Endodermal cell (in vitro differentiated cells): ENCODE measurements at regions not wholly inside any gene's neighbourhood (a gene's known extent, or its start where the extent isn't known, plus 50 kb on each side); places are given as distances from the start of the nearest gene placed in this dataset.

Experiments
- DNase-seq: peaks from one replicate; pipeline ENCODE4 v3.0.0-alpha.2; 2017
- H3K27ac ChIP-seq: 2 replicates; pipeline ENCODE4 v1.5.1; 2013; ENCODE audit warnings: mild to moderate bottlenecking, low read depth, low read length, moderate library complexity
- H3K27me3 ChIP-seq: 2 replicates; pipeline ENCODE4 v1.6.1; 2013; ENCODE audit warnings: mild to moderate bottlenecking, low read length, moderate library complexity; ENCODE audit not compliant: insufficient read depth, control insufficient read depth, poor library complexity, severe bottlenecking
- H3K36me3 ChIP-seq: 2 replicates; pipeline ENCODE4 v1.7.0; 2013; ENCODE audit warnings: mild to moderate bottlenecking, low read length, moderate library complexity; ENCODE audit not compliant: control insufficient read depth, insufficient read depth
- H3K4me1 ChIP-seq: one replicate; pipeline ENCODE4 v1.7.0; 2013; ENCODE audit warnings: low read length; ENCODE audit not compliant: control insufficient read depth, insufficient read depth
- H3K4me3 ChIP-seq: 2 replicates; pipeline ENCODE4 v1.5.1; 2013; ENCODE audit warnings: mild to moderate bottlenecking, low read length, moderate library complexity
- H3K9ac ChIP-seq: 2 replicates; pipeline ENCODE4 v1.6.1; 2013; ENCODE audit warnings: mild to moderate bottlenecking, low read length, moderate library complexity; ENCODE audit not compliant: poor library complexity, severe bottlenecking; ENCODE audit errors: extremely low read depth
- H3K9me3 ChIP-seq: 2 replicates; pipeline ENCODE4 v1.6.1; 2013; ENCODE audit warnings: mild to moderate bottlenecking, low read length, moderate library complexity; ENCODE audit not compliant: control insufficient read depth
- H3K27ac Mint-ChIP-seq: 2 replicates; pipeline ENCODE4 v1.8.0; 2020; ENCODE audit warnings: mixed read lengths
- H3K27me3 Mint-ChIP-seq: 2 replicates; pipeline ENCODE4 v1.8.0; 2021; ENCODE audit warnings: mild to moderate bottlenecking, mixed read lengths; ENCODE audit not compliant: insufficient read depth
- H3K36me3 Mint-ChIP-seq: 2 replicates; pipeline ENCODE4 v1.8.0; 2020; ENCODE audit warnings: low read depth, mixed read lengths
- H3K4me1 Mint-ChIP-seq: 2 replicates; pipeline ENCODE4 v1.8.0; 2020; ENCODE audit warnings: mixed read lengths
- H3K4me3 Mint-ChIP-seq: 2 replicates; pipeline ENCODE4 v1.8.0; 2020; ENCODE audit warnings: mild to moderate bottlenecking, moderate library complexity, mixed read lengths
- H3K9me3 Mint-ChIP-seq: 2 replicates; pipeline ENCODE4 v1.8.0; 2020; ENCODE audit warnings: mild to moderate bottlenecking, mixed read lengths
- CTCF ChIP-seq: fragments of 200-600 bp; sonication (generic); conservative IDR thresholded peaks from 2 replicates; pipeline ENCODE4 v1.5.0; 2021; ENCODE audit warnings: antibody characterized with exemption, mild to moderate bottlenecking
- WGBS, 2 experiments: methylation state at CpG; one replicate each; pipeline versions ENCODE4 v1.1.5 to v1.1.7; 2013; ENCODE audit warnings: missing lambda C conversion rate in 2 of 2, mixed read lengths in 1 of 2; ENCODE audit not compliant: insufficient coverage in 1 of 2, insufficient read length in 1 of 2; 5-methylcytosine and 5-hydroxymethylcytosine counted together

- Mint-ChIP-seq H3K36me3 (no peaks in the 10 kb centered on the region), H3K27ac (no peak overlapping the region), H3K9me3 (no peaks in the 10 kb centered on the region), H3K4me1 (no peaks in the 10 kb centered on the region), H3K27me3 (peaks cover 5% of the 10 kb centered on the region), H3K4me3 (no peak overlapping the region)
- Histone ChIP-seq H3K9ac (no peak overlapping the region), H3K9me3 (peaks cover 9% of the 10 kb centered on the region), H3K36me3 (no peaks in the 10 kb centered on the region), H3K27ac (no peak overlapping the region), H3K27me3 (no peaks in the 10 kb centered on the region), H3K4me3 (no peak overlapping the region), H3K4me1 (no peaks in the 10 kb centered on the region)
- no peak for DNase-seq
- 91 to 95% methylated on average over 4 to 6 of the region's 7 CpGs for WGBS, 2 experiments
- no peak for TF ChIP-seq CTCF
Observed at GRCh38 chr16:6918646-6919045, 414.0 kb upstream of the RBFOX1 start.

GRCh38 chr16:6916946-6917345 is 415.7 kb upstream of the RBFOX1 start:
- Histone ChIP-seq H3K36me3 (no peaks in the 10 kb centered on the region), H3K27me3 (no peaks in the 10 kb centered on the region), H3K4me1 (no peaks in the 10 kb centered on the region), H3K27ac (no peak overlapping the region), H3K4me3 (no peak overlapping the region), H3K9me3 (peaks cover 9% of the 10 kb centered on the region), H3K9ac (no peak overlapping the region)
- Mint-ChIP-seq H3K27ac (no peak overlapping the region), H3K4me3 (no peak overlapping the region), H3K9me3 (no peaks in the 10 kb centered on the region), H3K36me3 (no peaks in the 10 kb centered on the region), H3K4me1 (no peaks in the 10 kb centered on the region), H3K27me3 (peaks cover 5% of the 10 kb centered on the region)
- DNase-seq: no peak
- 88 to 100% methylated on average over 2 of the region's 2 CpGs for WGBS, 2 experiments
- TF ChIP-seq CTCF: no peak

- Mint-ChIP-seq H3K36me3 (no peaks in the 10 kb centered on the region), H3K27me3 (no peaks in the 10 kb centered on the region), H3K4me3 (no peak overlapping the region), H3K4me1 (no peaks in the 10 kb centered on the region), H3K27ac (no peak overlapping the region), H3K9me3 (no peaks in the 10 kb centered on the region)
- no peaks in the 10 kb centered on the region for H3K4me1 ChIP-seq
- no peak overlapping the region for H3K9ac ChIP-seq
- no peaks in the 10 kb centered on the region for H3K27me3 ChIP-seq
- H3K27ac ChIP-seq: peak overlapping the region; percentile 11
- no peak for DNase-seq
- H3K36me3 ChIP-seq: no peaks in the 10 kb centered on the region
- no peak overlapping the region for H3K4me3 ChIP-seq
- no peaks in the 10 kb centered on the region for H3K9me3 ChIP-seq
- WGBS, 2 experiments: 83 to 92% methylated on average over 3 to 5 of the region's 5 CpGs
- no peak for TF ChIP-seq CTCF
Observed at GRCh38 chr16:6913566-6913965, 419.1 kb upstream of the RBFOX1 start.
